GM18909 (cell line): ENCODE measurements at regions not wholly inside any gene's neighbourhood (a gene's known extent, or its start where the extent isn't known, plus 50 kb on each side); places are given as distances from the start of the nearest gene placed in this dataset.

Source experiments
- ATAC-seq: cut with Tn5 transposase; IDR thresholded peaks from one replicate; pipeline ENCODE4 v1.9.1; 2021; ENCODE audit warnings: mild to moderate bottlenecking; ENCODE audit not compliant: unreplicated experiment, poor library complexity

- no peak for ATAC-seq
Observed at GRCh38 chr9:99567436-99567835, 254.2 kb upstream of the NR4A3 start.

GRCh38 chr9:99569840-99570239 lies 251.8 kb upstream of the NR4A3 start:
- no peak for ATAC-seq

- ATAC-seq: no peak
Observed at GRCh38 chr9:99572567-99572966, 249.1 kb upstream of the NR4A3 start.

- ATAC-seq: no peak
Observed at GRCh38 chr9:99573085-99573484, 248.6 kb upstream of the NR4A3 start.

GRCh38 chr9:99573886-99574285 lies 247.8 kb upstream of the NR4A3 start:
- no peak for ATAC-seq

- ATAC-seq: no peak
Observed at GRCh38 chr9:99576002-99576401, 245.7 kb upstream of the NR4A3 start.

GRCh38 chr9:99576876-99577275 lies 244.8 kb upstream of the NR4A3 start:
- no peak for ATAC-seq

- ATAC-seq: no peak
Observed at GRCh38 chr9:99577351-99577750, 244.3 kb upstream of the NR4A3 start.

- ATAC-seq: no peak
Observed at GRCh38 chr9:99578666-99579065, 243.0 kb upstream of the NR4A3 start.

- no peak for ATAC-seq
Observed at GRCh38 chr9:99579964-99580363, 241.7 kb upstream of the NR4A3 start.

- ATAC-seq: no peak
Observed at GRCh38 chr9:99582814-99583213, 238.9 kb upstream of the NR4A3 start.

- no peak for ATAC-seq
Observed at GRCh38 chr9:99588299-99588698, 233.4 kb upstream of the NR4A3 start.

- no peak for ATAC-seq
Observed at GRCh38 chr9:99588747-99589146, 232.9 kb upstream of the NR4A3 start.

GRCh38 chr9:99590410-99590809 lies 231.3 kb upstream of the NR4A3 start:
- no peak for ATAC-seq

GRCh38 chr9:99590840-99591239 lies 230.8 kb upstream of the NR4A3 start:
- ATAC-seq: no peak

- ATAC-seq: no peak
Observed at GRCh38 chr9:99591770-99592169, 229.9 kb upstream of the NR4A3 start.

- ATAC-seq: peak; percentile 45
Observed at GRCh38 chr9:99592834-99593574, 228.7 kb upstream of the NR4A3 start.

- ATAC-seq: no peak
Observed at GRCh38 chr9:99593610-99594009, 228.1 kb upstream of the NR4A3 start.

GRCh38 chr9:99594056-99594780 lies 227.5 kb upstream of the NR4A3 start:
- no peak for ATAC-seq

- peak; percentile 52 for ATAC-seq
Observed at GRCh38 chr9:99595796-99596195, 225.9 kb upstream of the NR4A3 start.

GRCh38 chr9:99601571-99602111 lies 220.0 kb upstream of the NR4A3 start:
- no peak for ATAC-seq

GRCh38 chr9:99602854-99603253 lies 218.8 kb upstream of the NR4A3 start:
- no peak for ATAC-seq
